HG02571 (cell line): ENCODE measurements at regions not wholly inside any gene's neighbourhood (a gene's known extent, or its start where the extent isn't known, plus 50 kb on each side); places are given as distances from the start of the nearest gene placed in this dataset.

Source experiments
- ATAC-seq: cut with Tn5 transposase; IDR thresholded peaks from one replicate; pipeline ENCODE4 v1.9.1; 2021; ENCODE audit warnings: mild to moderate bottlenecking, moderate library complexity; ENCODE audit not compliant: unreplicated experiment

DNA sequence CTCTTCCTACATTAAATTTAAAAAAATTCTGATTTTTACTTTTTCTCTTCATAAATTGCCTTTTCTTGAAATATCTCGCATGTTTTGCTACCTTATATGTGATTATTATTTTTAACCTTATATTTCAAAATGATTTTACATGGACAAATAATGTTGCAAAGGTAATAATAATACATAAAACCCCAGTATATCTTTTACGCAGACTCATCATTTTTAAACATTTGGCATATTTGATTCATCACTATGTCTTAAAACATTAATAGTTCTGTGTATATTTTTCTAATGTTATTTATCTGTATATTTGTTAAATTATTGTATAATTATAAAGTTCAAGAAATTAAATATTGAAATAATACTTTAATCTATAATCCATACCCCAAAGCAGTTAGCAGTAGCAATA is 350.8 kb downstream of the RPL10L start:
- no peak for ATAC-seq

DNA sequence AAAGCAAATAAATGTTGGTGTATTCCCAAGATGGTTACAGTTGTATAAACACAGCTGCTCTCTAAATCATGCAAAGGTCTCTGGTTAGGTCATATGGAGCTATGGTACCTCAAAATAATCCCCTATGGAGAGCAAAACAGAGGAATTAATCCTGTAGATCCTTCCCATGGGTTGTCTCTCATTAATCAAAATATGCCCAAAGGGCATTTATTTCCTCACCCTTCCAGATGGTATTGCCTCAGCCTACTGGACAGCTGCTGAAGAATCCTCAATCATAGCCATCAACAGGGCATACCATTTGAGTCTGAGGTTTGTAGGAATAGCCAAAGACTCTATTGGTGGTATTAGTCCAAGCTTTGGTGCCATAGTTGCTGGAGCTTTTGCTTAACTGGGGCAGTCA is 360.9 kb downstream of the RPL10L start:
- ATAC-seq, result no peak

DNA sequence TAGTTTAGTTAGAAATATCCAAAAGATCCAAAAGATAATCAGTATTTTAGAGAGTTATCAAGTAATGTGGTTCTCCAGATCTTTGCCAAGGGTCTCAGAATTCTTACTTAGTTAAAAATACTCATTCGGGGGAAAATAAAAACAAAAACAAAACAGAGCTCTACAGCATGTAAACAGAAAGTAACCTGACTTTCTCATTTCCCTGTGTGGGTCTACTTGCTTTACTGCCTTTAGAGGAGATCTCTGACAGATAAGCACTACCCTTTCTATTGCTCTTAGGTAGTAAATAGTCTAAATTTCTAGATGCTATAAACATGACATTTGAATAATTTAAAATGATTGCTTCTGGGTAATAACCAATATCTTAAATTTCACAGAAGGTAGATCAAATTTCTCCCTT is 371.8 kb downstream of the RPL10L start:
- no peak for ATAC-seq

DNA sequence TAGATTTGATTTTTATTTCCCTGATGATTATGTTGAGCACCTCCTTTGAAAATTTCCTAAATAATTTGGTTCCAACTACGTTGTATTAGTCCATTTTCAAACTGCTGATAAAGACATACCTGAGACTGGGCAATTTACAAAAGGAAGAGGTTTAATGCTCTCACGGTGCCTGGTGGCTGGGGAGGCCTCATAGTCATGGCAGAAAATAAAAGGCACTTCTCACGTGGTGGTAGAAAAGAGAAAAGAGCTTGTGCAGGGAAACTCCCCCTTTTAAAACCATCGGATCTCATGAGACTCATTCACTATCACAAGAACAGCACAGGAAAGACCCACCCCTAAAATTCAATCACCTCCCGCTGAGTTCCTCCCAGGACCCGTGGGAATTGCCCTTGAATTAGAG is 372.3 kb downstream of the RPL10L start:
- no peak for ATAC-seq

DNA sequence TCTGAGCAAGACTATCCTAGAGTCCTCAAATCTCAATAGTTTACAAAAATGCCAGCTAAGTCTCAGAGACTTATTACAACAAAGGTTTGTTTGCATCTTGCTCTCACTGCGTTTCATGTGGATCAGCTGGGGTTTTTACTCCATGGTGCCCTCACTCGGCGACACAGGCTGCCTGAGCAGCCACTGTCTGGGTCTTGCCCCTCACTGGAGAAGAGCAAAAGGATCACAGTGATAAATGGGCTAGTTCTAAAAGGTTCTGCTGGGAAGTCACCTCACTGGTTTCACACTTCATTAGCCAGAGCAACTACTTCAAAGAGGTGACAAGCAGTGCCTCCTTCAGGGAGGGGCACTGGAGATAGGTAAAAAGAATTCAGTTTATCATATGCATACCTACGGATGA is 392.0 kb downstream of the RPL10L start:
- ATAC-seq, result no peak

DNA sequence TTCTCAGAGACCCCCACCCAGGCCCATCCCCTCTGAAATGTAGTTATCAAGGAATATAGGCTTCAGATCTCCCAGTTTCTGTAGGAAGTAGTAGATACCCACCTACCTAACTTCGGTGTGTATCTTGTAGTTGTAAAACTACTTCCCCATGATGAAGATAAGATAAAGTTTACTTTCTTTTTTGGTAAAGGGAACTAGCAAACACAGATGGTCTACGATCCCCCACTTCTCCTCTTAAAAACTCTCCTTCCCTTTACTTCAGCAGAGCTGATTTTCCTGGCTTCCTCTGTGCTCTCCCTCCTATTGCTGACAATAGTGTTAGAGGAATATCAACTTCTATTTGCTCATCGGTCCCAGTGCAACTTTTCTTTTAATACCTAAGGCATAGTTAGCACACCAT is 395.2 kb downstream of the RPL10L start:
- no peak for ATAC-seq

DNA sequence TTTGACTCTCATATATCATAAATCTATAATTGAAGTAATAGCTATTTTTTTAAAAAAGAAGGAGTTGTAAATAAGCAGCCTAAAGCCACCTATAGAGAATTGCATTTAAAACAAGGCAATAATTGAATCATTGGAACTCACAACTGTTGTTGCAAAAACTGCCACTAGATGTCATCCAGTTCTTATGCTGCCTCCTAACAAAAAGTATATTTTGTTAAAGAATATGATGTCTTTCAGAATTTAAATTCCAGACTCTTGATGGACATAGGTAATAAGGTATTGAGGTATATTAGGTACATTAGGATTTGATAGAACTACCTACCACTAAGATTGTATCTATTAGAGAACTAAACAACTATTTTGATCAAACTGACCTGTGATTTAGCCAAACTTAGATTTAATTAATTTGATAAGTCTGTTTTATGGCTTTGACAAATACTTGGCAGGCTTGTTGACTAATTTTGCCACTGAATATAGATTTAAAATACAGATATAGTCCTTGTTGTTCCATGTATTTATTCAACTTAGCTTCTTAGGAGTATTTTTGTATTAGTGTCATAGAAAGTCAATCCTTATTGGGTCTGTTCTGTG is 401.4 kb downstream of the RPL10L start:
- no peak for ATAC-seq

DNA sequence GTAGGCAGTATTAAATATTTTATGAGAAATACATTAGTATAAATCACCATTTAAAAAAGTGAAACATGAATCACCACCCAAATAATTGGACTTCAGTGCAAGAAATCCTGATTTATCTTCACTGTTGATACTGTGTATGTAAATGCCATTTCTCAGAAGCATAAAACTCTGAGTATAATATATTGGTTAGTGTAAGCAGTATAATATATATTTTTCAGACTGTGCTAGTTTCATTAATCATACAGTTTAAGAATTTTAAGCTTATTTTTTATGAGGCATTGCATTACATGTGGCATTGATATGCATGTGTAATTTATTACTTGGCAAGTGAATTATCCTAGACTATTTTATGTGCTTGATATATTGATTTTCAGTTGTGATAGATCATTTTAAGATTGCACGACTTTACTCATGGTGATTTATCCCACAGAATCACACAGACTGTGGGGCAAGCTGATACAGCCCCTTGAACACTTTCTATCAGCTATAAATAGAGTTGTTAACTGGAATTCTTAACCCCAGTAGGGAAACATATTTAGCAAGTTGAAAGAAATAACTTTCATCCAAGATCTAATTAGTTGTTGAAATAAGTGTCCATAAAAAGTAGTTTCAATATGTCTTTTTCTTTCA is 403.5 kb downstream of the RPL10L start:
- ATAC-seq, result no peak

DNA sequence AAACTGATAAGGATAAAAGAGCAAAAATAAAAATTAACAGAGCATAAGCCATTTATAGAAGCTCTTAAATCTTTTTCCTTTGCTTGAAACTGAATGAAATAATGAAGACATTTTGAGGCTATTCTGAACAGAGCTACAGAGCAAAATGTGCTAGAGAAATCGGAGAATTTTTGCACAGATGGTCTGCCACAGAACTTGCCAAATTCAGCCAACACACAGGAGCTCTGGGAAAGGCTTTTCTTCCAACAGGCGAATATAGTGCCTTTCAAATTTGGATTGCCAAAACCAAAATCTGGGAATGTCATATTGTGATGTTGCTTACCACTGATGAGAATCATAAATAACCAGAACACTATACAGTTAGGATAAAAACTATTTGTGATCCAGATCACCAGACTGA is 406.3 kb downstream of the RPL10L start:
- no peak for ATAC-seq

DNA sequence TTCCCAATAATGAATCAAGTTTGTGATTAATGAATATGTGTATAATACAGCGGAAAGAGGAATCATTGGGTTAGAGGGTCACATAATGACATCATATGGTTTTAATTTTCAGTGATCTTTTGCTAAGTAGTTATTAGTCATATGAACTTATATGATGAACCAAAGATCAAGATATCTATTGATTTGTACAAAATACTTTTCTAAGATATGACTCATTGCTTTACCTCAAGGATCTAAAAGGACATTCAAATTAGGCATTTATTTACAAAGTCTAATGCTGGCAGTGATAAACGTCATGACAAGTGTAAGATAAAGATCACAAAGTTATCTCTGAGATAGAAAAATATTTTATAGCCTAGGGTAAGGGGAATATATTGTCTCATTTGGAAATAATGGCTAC is 417.8 kb downstream of the RPL10L start:
- no peak for ATAC-seq

DNA sequence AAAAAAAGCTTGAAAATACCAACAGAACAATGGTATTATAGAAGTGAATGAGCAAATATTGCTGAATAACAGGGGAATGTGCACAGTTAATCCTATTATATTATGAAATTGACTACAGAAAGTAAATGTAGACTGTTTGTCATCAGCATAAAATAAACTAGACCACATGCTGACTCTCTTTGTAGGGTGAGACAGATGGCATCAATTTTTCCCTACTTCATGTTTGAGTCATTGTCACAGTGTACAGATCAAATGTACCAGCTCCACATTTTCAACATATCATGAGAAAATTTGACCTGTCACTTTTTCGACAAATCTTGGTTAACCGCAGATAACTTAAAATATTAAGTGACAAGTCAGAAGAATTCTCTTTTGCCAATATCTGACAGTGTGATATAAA is 421.0 kb downstream of the RPL10L start:
- no peak for ATAC-seq

DNA sequence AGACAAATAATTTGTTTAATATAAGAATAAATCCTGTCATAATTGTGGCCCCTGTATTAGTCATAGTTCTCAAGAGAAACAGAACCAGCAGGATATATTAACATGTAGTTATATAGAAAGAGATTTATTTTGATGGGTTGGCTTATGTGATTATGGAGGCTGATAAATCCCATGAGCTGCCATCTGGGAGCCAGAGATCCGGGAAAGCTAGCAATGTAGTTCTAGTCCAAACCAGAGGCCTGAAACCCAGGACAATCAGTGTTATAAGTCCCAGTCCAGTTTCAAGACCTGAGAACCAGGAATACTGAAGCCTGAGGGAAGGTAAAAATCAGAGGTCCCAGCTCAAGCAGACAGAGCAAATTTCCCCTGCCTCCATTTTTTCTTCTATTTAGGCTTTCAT is 435.8 kb downstream of the RPL10L start:
- no peak for ATAC-seq

DNA sequence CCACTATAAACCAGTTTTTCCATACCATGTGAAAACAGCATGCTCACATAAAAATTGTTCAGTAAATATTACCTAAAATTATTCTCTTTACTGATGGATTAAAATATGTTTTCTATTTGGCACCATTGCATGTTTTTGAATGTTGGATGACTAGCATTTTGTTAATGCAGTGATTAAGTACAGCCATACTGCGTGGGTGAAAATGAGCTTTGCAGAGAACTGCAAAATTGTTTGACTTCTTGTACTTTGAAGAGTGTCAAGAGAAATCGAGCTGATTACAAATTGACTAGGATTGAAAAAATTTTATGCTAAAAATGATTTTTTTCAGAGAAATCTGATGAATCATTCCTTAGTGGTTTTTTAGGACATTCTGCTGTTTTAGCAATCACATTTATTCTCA is 452.9 kb downstream of the RPL10L start:
- ATAC-seq, result no peak

DNA sequence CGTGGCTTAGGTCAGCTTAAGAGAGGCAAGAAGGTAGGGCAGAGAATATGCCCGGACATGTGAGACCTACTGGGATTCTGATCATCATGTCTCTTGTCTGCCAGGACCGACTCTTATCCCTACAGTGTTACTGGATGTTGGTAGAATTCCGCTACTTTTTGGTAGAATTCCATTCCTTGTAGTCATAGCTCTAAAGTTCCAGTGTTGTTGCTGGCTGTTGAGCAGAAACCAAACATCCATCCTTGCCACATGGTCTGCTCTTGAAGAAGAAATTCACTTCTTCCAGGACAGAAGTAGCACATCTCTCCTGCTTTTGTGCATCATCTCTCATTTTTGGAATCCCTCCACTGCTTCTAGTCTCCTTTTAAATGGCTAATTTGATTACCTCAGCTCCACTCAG is 453.7 kb downstream of the RPL10L start:
- ATAC-seq, result no peak
